ENCODE measurements at regions not wholly inside any gene's neighbourhood (a gene's known extent, or its start where the extent isn't known, plus 50 kb on each side); places are given as distances from the start of the nearest gene placed in this dataset.
A peak's percentile ranks its signal among the peaks of the same experiment; 100 is the strongest.

DNA sequence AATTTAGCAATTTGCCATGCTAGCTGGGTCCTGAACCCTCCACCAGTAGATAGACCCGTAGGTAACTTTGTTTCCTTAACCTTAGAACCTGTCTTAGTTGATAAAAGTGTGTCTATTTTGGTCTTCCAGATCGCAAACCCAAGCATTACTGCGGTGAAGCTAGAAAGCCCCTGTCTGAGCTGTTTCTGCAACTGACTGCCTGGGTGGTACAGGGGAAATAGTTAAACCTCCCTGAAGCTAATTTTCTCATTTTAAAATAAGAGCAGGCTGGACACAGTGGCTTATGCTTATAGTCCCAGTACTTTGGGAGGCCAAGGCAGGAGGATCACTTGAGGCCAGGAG is 67.9 kb upstream of the EPCAM start:
- Histone ChIP-seq H3K36me3 (no peaks in the 10 kb centered on the region), H3K27me3 (no peaks in the 10 kb centered on the region), H3K4me1 (peaks cover 0 to 57% (median 15%) of the 10 kb centered on the region in 4 donors), H3K27ac (peak overlapping the region in 1 of 4 donors; percentile 23), H3K4me3 (no peak overlapping the region), H3K9me3 (no peaks in the 10 kb centered on the region)
- TF ChIP-seq EP300 (IDR thresholded peaks at IDR 0.05) = no peak
- 79% methylated on average over 3 of the region's 3 CpGs for WGBS, 2 donors
- DNase-seq (ENCODE audit: low spot score in 2 of 2) = no peak

DNA sequence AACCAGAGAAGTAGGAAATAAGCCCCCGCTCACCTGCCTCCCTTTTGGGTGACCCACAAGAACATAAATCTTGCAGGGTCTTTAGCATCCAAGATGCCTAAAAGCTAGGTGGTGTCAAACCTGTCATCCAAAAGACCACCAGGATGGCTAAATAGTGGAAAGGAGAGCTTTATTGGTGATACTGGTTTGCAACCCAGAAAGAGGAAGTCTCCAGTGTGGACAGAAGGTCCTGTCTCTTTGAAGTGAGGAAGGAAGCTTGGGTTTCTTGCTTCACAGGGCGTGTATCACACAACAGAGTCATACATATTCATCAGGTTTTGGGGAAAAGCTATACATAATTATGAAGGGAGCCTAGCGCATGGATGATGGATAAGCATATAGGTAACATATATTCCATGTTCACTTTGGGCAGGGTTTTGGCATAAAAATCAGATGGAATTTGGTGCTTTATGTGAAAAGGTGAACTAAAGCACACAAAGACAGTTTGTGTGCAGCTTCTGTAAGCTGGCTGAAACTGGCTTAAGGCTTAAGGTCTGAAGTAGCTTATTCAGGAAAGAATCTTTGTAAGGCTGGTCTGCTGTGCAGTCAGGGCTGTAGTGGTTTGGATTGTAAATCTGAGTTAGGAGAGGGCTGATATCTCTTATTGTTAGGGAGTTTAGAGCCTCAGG is 68.4 kb upstream of the EPCAM start:
- H3K27ac ChIP-seq = peak overlapping the region in 2 of 4 donors; percentile 28 to 41
- no peaks in the 10 kb centered on the region for H3K27me3 ChIP-seq
- peaks cover 0 to 51% (median 12%) of the 10 kb centered on the region in 4 donors for H3K4me1 ChIP-seq
- DNase-seq (ENCODE audit: low spot score in 2 of 2) = peak in 1 of 2 donors; percentile 49
- no peaks in the 10 kb centered on the region for H3K9me3 ChIP-seq
- no peaks in the 10 kb centered on the region for H3K36me3 ChIP-seq
- H3K4me3 ChIP-seq = no peak overlapping the region
- TF ChIP-seq, protein P1, sequence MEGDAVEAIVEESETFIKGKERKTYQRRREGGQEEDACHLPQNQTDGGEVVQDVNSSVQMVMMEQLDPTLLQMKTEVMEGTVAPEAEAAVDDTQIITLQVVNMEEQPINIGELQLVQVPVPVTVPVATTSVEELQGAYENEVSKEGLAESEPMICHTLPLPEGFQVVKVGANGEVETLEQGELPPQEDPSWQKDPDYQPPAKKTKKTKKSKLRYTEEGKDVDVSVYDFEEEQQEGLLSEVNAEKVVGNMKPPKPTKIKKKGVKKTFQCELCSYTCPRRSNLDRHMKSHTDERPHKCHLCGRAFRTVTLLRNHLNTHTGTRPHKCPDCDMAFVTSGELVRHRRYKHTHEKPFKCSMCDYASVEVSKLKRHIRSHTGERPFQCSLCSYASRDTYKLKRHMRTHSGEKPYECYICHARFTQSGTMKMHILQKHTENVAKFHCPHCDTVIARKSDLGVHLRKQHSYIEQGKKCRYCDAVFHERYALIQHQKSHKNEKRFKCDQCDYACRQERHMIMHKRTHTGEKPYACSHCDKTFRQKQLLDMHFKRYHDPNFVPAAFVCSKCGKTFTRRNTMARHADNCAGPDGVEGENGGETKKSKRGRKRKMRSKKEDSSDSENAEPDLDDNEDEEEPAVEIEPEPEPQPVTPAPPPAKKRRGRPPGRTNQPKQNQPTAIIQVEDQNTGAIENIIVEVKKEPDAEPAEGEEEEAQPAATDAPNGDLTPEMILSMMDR (IDR thresholded peaks at IDR 0.05) = no peak
- peak in 1 of 2 donors; percentile 54 for TF ChIP-seq EP300 (IDR thresholded peaks at IDR 0.05)
- WGBS, 2 donors = 84 to 85% methylated on average over 3 of the region's 3 CpGs

DNA sequence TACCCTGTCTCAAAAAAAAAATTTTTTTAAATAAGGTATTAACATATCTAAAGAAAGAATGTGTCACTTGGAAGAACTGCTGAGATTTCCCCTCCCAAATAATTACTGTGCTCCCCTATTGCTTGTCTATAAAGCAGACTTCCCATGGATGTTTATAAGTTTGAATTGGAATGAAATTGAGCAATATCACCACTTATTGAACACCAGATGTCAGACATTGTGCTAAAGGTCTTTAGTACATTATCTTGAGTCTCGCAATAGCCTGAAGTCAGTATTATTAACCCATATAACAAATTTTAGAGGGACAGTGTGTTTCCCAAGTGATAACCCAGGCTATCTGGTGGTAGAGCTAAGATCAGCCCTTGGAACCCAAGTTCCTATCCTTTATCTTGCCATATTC is 69.0 kb upstream of the EPCAM start:
- Histone ChIP-seq H3K4me1 (peaks cover 0 to 46% (median 9%) of the 10 kb centered on the region in 4 donors), H3K9me3 (no peaks in the 10 kb centered on the region), H3K27ac (peak overlapping the region in 2 of 4 donors; percentile 28 to 41), H3K4me3 (no peak overlapping the region), H3K36me3 (no peaks in the 10 kb centered on the region), H3K27me3 (no peaks in the 10 kb centered on the region)
- TF ChIP-seq EP300 (IDR thresholded peaks at IDR 0.05) = no peak
- TF ChIP-seq, protein P1 (IDR thresholded peaks at IDR 0.05) = no peak
- no peak for TF ChIP-seq POLR2A (IDR thresholded peaks at IDR 0.05)
- no peak for DNase-seq (ENCODE audit: low spot score in 2 of 2)
- WGBS, 2 donors = 92 to 94% methylated on average over 1 of the region's 1 CpG

DNA sequence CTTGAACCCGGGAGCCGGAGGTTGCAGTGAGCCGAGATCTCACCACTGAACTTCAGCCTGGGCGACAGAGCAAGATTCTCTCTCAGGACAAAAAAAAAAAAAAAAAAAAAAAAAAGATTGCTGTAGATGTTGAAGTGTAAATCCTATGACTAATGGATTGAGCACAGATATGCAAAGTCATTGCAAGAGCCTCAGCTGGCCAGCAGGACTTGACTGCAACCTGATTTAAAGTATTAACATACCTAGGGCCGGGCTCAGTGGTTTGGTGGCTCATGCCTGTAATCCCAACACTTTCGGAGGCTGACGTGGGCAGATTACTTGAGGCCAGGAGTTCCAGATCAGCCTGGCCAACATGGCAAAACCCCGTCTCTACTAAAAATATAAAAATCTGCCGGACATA is 69.6 kb upstream of the EPCAM start:
- Histone ChIP-seq H3K9me3 (no peaks in the 10 kb centered on the region), H3K27ac (no peak overlapping the region), H3K36me3 (no peaks in the 10 kb centered on the region), H3K27me3 (no peaks in the 10 kb centered on the region), H3K4me1 (peaks cover 0 to 41% (median 9%) of the 10 kb centered on the region in 4 donors), H3K4me3 (no peak overlapping the region)
- WGBS, 2 donors = 85 to 88% methylated on average over 9 of the region's 9 CpGs
- DNase-seq (ENCODE audit: low spot score in 2 of 2) = no peak
- TF ChIP-seq POLR2A (IDR thresholded peaks at IDR 0.05) (no peak), EP300 (IDR thresholded peaks at IDR 0.05) (no peak)
- TF ChIP-seq, protein P1 (IDR thresholded peaks at IDR 0.05) = no peak

DNA sequence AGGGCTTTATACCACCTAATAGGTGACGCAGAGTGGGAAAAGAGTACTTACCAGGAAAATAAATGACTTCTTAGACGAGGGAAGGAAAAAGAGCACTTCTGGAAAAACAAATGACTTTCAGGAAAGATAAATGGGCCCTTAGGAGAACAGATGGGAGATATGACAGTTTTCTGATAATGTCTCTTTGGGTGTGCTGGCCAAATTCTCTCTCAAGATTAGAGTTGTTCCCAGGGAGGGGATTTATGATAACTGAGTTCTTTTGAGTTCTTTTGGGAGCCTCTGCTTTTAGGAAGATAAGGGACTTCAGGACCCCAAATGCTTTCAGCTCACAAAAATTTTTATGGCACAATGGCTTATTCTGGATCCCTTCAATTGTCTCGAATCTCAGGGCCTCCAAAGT is 70.3 kb upstream of the EPCAM start:
- TF ChIP-seq, protein P1 (IDR thresholded peaks at IDR 0.05) = no peak
- TF ChIP-seq POLR2A (IDR thresholded peaks at IDR 0.05) (no peak), EP300 (IDR thresholded peaks at IDR 0.05) (no peak)
- no peak overlapping the region for H3K4me3 ChIP-seq
- no peak for DNase-seq (ENCODE audit: low spot score in 2 of 2)
- WGBS, 2 donors = 72 to 77% methylated on average over 3 of the region's 3 CpGs
- H3K27ac ChIP-seq = no peak overlapping the region
- H3K9me3 ChIP-seq = no peaks in the 10 kb centered on the region
- no peaks in the 10 kb centered on the region for H3K36me3 ChIP-seq
- no peaks in the 10 kb centered on the region for H3K27me3 ChIP-seq
- H3K4me1 ChIP-seq = peaks cover 0 to 39% (median 7%) of the 10 kb centered on the region in 4 donors
